Karpas-422 (cell line): ENCODE measurements at regions not wholly inside any gene's neighbourhood (a gene's known extent, or its start where the extent isn't known, plus 50 kb on each side); places are given as distances from the start of the nearest gene placed in this dataset.

ENCODE experiments used
- DNase-seq: peaks from one replicate; pipeline ENCODE4 v3.0.0-alpha.2; 2015
- H2AFZ ChIP-seq: fragments of 200-600 bp; sonication (generic); 2 replicates; pipeline ENCODE4 v1.6.1; 2014; ENCODE audit warnings: antibody characterized with exemption, low read length, mixed read lengths
- H3K27ac ChIP-seq: fragments of 200-600 bp; sonication (generic); 2 replicates; pipeline ENCODE4 v1.5.1; 2014; ENCODE audit warnings: mild to moderate bottlenecking, low read length, moderate library complexity
- H3K27me3 ChIP-seq: fragments of 200-600 bp; sonication (generic); 2 replicates; pipeline ENCODE4 v1.6.1; 2014; ENCODE audit warnings: low read length, mixed read lengths
- H3K36me3 ChIP-seq: fragments of 200-600 bp; sonication (generic); 2 replicates; pipeline ENCODE4 v1.6.1; 2014; ENCODE audit warnings: low read length, mixed read lengths; ENCODE audit not compliant: insufficient read depth
- H3K4me1 ChIP-seq: fragments of 200-600 bp; sonication (generic); 2 replicates; pipeline ENCODE4 v1.6.1; 2014; ENCODE audit warnings: mild to moderate bottlenecking, low read length, mixed read lengths
- H3K4me2 ChIP-seq: fragments of 200-600 bp; sonication (generic); 2 replicates; pipeline ENCODE4 v1.6.1; 2014; ENCODE audit warnings: low read length, low read depth, mild to moderate bottlenecking; ENCODE audit not compliant: poor library complexity, severe bottlenecking
- H3K4me3 ChIP-seq: fragments of 200-600 bp; sonication (generic); 2 replicates; pipeline ENCODE4 v1.5.1; 2014; ENCODE audit warnings: mild to moderate bottlenecking, antibody characterized with exemption, low read length, mixed read lengths
- H3K79me2 ChIP-seq: fragments of 200-600 bp; sonication (generic); 2 replicates; pipeline ENCODE4 v1.6.1; 2014; ENCODE audit warnings: mild to moderate bottlenecking, low read length, mixed read lengths
- H3K9ac ChIP-seq: fragments of 200-600 bp; sonication (generic); 2 replicates; pipeline ENCODE4 v1.6.0; 2014; ENCODE audit warnings: low read length
- H3K9me2 ChIP-seq: fragments of 200-600 bp; sonication (generic), shearing (Covaris generic); replicated peaks from 2 replicates; pipeline ENCODE4 v1.6.0; 2014; ENCODE audit warnings: mild to moderate bottlenecking, low read length, moderate library complexity; ENCODE audit not compliant: insufficient read depth
- H3K9me3 ChIP-seq: fragments of 300-700, 200-600 bp; sonication (generic); 2 replicates; pipeline ENCODE4 v1.6.1; 2014; ENCODE audit warnings: low read length, mixed read lengths
- H4K20me1 ChIP-seq: fragments of 200-600 bp; sonication (generic); 2 replicates; pipeline ENCODE4 v1.6.1; 2014; ENCODE audit warnings: mild to moderate bottlenecking, antibody characterized with exemption, low read length, low read depth; ENCODE audit not compliant: insufficient read depth

- Histone ChIP-seq H3K9me3 (peaks cover 19% of the 10 kb centered on the region), H3K27ac (no peak overlapping the region), H2AFZ (no peak overlapping the region), H3K9ac (no peak overlapping the region), H3K4me3 (no peak overlapping the region), H3K4me2 (no peak overlapping the region), H3K36me3 (no peaks in the 10 kb centered on the region), H3K79me2 (no peaks in the 10 kb centered on the region), H4K20me1 (no peaks in the 10 kb centered on the region), H3K4me1 (no peaks in the 10 kb centered on the region), H3K9me2 (no peaks in the 10 kb centered on the region), H3K27me3 (no peaks in the 10 kb centered on the region)
- no peak for DNase-seq
Observed at GRCh38 chr12:60265741-60266140, 669.9 kb downstream of the SLC16A7 start.

- no peaks in the 10 kb centered on the region for H3K79me2 ChIP-seq
- H3K27ac ChIP-seq, result no peak overlapping the region
- no peaks in the 10 kb centered on the region for H4K20me1 ChIP-seq
- H3K36me3 ChIP-seq, result no peaks in the 10 kb centered on the region
- no peaks in the 10 kb centered on the region for H3K27me3 ChIP-seq
- no peak overlapping the region for H2AFZ ChIP-seq
- no peaks in the 10 kb centered on the region for H3K9me2 ChIP-seq
- DNase-seq, result no peak
- no peak overlapping the region for H3K4me2 ChIP-seq
- H3K4me3 ChIP-seq, result no peak overlapping the region
- H3K9me3 ChIP-seq, result peaks cover 19% of the 10 kb centered on the region
- H3K4me1 ChIP-seq, result no peaks in the 10 kb centered on the region
- no peak overlapping the region for H3K9ac ChIP-seq
Observed at GRCh38 chr12:60266381-60266852, 670.6 kb downstream of the SLC16A7 start.

- Histone ChIP-seq H3K4me2 (no peak overlapping the region), H3K27me3 (no peaks in the 10 kb centered on the region), H3K79me2 (no peaks in the 10 kb centered on the region), H3K4me1 (no peaks in the 10 kb centered on the region), H3K9me2 (no peaks in the 10 kb centered on the region), H3K4me3 (no peak overlapping the region), H4K20me1 (no peaks in the 10 kb centered on the region), H3K9me3 (peaks cover 30% of the 10 kb centered on the region), H3K36me3 (no peaks in the 10 kb centered on the region), H3K27ac (no peak overlapping the region), H2AFZ (no peak overlapping the region), H3K9ac (no peak overlapping the region)
- DNase-seq, result no peak
Observed at GRCh38 chr12:60269611-60270269, 673.9 kb downstream of the SLC16A7 start.

GRCh38 chr12:60271816-60272215, 676.0 kb downstream of the SLC16A7 start:
- Histone ChIP-seq H3K9ac (no peak overlapping the region), H3K4me2 (no peak overlapping the region), H3K9me3 (peaks cover 22% of the 10 kb centered on the region), H3K27me3 (no peaks in the 10 kb centered on the region), H3K4me3 (no peak overlapping the region), H2AFZ (no peak overlapping the region), H3K79me2 (no peaks in the 10 kb centered on the region), H3K9me2 (no peaks in the 10 kb centered on the region), H4K20me1 (no peaks in the 10 kb centered on the region), H3K4me1 (no peaks in the 10 kb centered on the region), H3K36me3 (no peaks in the 10 kb centered on the region), H3K27ac (no peak overlapping the region)
- no peak for DNase-seq

- no peaks in the 10 kb centered on the region for H3K27me3 ChIP-seq
- no peak overlapping the region for H3K4me2 ChIP-seq
- H3K36me3 ChIP-seq, result no peaks in the 10 kb centered on the region
- no peaks in the 10 kb centered on the region for H3K9me2 ChIP-seq
- DNase-seq, result no peak
- no peak overlapping the region for H2AFZ ChIP-seq
- no peak overlapping the region for H3K27ac ChIP-seq
- H3K4me1 ChIP-seq, result no peaks in the 10 kb centered on the region
- peaks cover 9% of the 10 kb centered on the region for H3K9me3 ChIP-seq
- H3K79me2 ChIP-seq, result no peaks in the 10 kb centered on the region
- no peaks in the 10 kb centered on the region for H4K20me1 ChIP-seq
- no peak overlapping the region for H3K9ac ChIP-seq
- H3K4me3 ChIP-seq, result no peak overlapping the region
Observed at GRCh38 chr12:60278209-60278608, 682.4 kb downstream of the SLC16A7 start.

GRCh38 chr12:60279221-60279620, 683.4 kb downstream of the SLC16A7 start:
- H3K27ac ChIP-seq, result no peak overlapping the region
- H3K27me3 ChIP-seq, result no peaks in the 10 kb centered on the region
- DNase-seq, result no peak
- H4K20me1 ChIP-seq, result no peaks in the 10 kb centered on the region
- H3K4me2 ChIP-seq, result no peak overlapping the region
- no peak overlapping the region for H3K4me3 ChIP-seq
- H2AFZ ChIP-seq, result no peak overlapping the region
- no peaks in the 10 kb centered on the region for H3K36me3 ChIP-seq
- no peak overlapping the region for H3K9ac ChIP-seq
- peaks cover 6% of the 10 kb centered on the region for H3K9me3 ChIP-seq
- H3K4me1 ChIP-seq, result no peaks in the 10 kb centered on the region
- H3K79me2 ChIP-seq, result no peaks in the 10 kb centered on the region
- no peaks in the 10 kb centered on the region for H3K9me2 ChIP-seq

- H4K20me1 ChIP-seq, result no peaks in the 10 kb centered on the region
- no peak for DNase-seq
- H3K4me1 ChIP-seq, result no peaks in the 10 kb centered on the region
- H3K9me2 ChIP-seq, result no peaks in the 10 kb centered on the region
- no peak overlapping the region for H3K27ac ChIP-seq
- H3K4me2 ChIP-seq, result no peak overlapping the region
- H3K36me3 ChIP-seq, result no peaks in the 10 kb centered on the region
- no peak overlapping the region for H3K9ac ChIP-seq
- H2AFZ ChIP-seq, result no peak overlapping the region
- H3K4me3 ChIP-seq, result no peak overlapping the region
- peaks cover 3% of the 10 kb centered on the region for H3K9me3 ChIP-seq
- H3K27me3 ChIP-seq, result no peaks in the 10 kb centered on the region
- H3K79me2 ChIP-seq, result no peaks in the 10 kb centered on the region
Observed at GRCh38 chr12:60281522-60281921, 685.7 kb downstream of the SLC16A7 start.

GRCh38 chr12:60290532-60290931, 694.7 kb downstream of the SLC16A7 start:
- Histone ChIP-seq H2AFZ (no peak overlapping the region), H3K4me3 (no peak overlapping the region), H3K36me3 (no peaks in the 10 kb centered on the region), H3K4me2 (no peak overlapping the region), H3K27me3 (no peaks in the 10 kb centered on the region), H3K4me1 (no peaks in the 10 kb centered on the region), H3K27ac (no peak overlapping the region), H3K79me2 (no peaks in the 10 kb centered on the region), H4K20me1 (no peaks in the 10 kb centered on the region), H3K9ac (no peak overlapping the region), H3K9me3 (peaks cover 19% of the 10 kb centered on the region), H3K9me2 (no peaks in the 10 kb centered on the region)
- no peak for DNase-seq
